GM18498 (cell line): ENCODE measurements at regions not wholly inside any gene's neighbourhood (a gene's known extent, or its start where the extent isn't known, plus 50 kb on each side); places are given as distances from the start of the nearest gene placed in this dataset.
"Not testable (repeated sequence)": the region's sequence is repeated elsewhere in the genome, so short reads cannot be mapped to it uniquely, and the experiment has no call there.

ENCODE experiments used
- ATAC-seq: cut with Tn5 transposase; IDR thresholded peaks from one replicate; pipeline ENCODE4 v1.9.1; 2021; ENCODE audit warnings: mild to moderate bottlenecking, moderate library complexity; ENCODE audit not compliant: unreplicated experiment

DNA sequence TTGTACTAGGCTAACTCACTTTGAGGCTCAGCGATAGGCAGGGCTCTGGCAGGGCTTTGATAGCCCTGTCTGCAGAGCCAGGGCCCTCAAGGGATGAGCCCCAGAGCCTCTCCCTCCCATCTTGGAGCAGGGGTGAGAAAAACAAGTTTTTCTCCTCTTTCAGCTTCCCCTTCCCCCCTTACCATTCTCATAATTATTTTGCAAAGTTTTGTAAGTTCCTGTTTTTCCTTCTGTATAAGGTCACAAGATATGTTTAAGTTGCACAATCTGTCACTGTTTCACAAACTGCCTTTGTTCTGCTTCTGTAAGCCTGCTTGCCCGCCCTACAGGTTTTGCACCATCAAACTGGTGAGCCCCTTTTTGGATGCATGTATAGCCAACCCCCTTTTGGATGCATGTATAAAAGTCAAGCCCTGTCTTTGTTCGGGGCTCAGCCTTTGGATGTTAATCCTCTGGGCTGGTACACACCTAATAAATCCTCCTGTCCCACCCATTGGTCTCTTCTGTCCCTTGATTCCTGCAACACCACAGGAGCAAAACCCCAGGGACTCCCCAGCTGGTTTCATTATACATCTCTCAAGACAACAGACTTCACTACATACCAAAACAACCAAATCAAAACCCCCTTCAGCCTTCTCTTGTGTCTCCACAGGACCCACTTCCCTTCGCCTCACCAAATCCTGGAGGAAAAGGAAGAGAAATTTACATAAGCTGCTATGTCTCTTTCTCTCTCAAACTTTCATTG lies 52.5 kb upstream of the RESF1 start:
- ATAC-seq, result no peak

- ATAC-seq, result no peak
Observed at GRCh38 chr12:31903025-31903424, 56.2 kb upstream of the RESF1 start.

DNA sequence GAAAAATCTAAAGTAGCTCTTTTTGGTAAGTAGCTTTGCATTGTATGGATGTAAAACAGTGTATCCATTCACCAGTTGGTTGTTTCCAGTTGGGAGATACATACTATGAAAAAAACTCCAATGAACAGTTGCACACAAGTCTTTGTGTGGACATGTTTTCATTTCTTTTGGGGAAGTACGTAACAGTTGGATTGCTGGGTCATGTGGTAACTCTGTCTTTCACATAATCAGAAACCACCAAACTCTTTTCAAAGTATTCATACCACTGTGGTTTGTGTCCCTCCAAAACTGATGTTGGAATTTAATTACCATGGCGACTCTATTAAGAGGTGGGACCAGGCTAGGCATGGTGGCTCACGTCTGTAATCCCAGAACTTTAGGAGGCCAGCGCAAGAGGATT lies 58.9 kb upstream of the RESF1 start:
- no peak for ATAC-seq

GRCh38 chr12:31899109-31899508 lies 60.1 kb upstream of the RESF1 start:
- no peak for ATAC-seq

GRCh38 chr12:31897781-31898503 lies 61.3 kb upstream of the RESF1 start:
- ATAC-seq, result no peak

DNA sequence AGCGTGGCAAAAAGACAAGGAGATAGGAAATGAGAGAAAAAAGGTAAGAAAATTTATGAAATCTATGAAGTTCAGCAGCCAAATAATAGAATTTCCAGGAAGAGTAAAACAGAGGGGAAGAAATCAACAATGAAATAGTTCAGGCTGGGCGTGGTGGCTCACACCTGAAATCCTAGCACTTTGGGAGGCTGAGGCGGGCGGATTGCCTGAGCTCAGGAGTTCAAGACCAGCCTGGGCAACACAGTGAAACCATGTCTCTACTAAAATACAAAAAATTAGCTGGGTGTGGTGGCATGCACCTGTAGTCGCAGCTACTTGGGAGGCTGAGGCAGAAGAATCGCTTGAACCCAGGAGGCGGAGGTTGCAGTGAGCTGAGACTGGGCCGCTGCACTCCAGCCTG lies 62.1 kb upstream of the RESF1 start:
- not testable (repeated sequence) for ATAC-seq

DNA sequence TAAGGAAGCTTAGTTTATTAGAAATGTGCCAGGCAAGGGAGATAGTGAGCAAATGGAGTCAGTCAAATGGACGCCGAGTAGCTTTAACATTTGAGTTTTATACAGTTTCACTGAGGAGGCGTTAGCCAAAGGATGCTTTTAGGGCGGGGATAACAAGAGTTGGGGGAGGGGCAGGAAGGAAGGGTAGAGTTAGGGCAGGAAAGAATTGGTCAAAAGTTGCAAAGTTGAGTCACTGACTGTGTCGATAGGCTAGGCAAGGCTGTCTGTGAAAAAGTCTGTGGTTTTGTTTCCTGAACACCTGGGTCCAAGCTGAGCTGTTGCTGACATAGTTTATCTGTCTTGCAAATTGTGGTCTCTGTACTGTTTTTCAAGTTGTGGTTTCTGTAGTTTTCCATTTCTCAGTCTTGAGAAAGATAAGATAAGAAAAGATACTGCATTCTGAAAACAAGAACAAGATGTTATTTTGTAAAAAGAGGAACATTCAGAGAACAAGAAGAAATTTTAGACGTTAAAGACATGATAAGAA lies 62.6 kb upstream of the RESF1 start:
- ATAC-seq, result peak; percentile 98

- no peak for ATAC-seq
Observed at GRCh38 chr12:31895449-31896150, 63.6 kb upstream of the RESF1 start.

DNA sequence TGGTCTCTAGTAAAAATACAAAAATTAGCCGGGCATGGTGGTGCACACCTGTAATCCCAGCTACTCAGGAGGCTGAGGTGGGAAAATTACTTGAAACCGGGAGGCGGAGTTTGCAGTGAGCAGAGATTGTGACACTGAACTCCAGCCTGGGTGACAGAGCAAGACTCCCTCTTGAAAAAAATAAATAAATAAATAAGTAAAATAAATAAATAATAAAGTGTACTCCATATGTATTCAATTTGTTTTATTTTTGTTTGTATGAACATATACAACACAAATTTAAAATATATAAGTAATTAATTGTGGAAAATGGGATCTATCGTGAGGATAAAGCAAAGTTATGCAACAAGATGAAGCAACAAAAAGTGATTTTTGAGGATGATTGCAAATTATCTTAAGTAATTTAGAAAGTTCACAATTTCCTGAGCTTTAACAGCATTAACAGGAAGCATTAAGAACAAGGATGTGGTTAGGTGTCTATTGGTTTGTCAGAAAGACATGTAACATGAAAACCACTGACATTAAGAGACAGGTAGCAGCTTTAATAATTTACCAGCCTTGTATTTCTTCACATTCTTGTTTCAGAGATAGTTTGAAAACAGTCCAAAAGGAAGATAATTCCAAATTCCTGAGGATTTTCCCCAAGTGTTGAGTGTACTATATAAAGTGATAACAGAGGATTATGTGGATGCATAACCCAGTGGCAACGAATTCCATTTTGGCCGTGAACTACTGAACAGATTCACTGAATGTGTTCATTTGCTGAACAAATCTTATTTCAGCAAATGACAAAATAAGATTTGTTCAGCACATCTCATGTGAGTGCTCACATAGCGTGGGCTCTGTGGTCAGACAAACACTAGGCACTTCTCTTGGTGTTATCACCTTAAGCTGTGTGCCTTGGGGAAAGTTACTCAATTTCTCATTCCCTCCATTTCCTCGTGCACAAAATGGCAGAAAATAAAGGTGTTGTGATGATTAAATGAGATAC lies 68.6 kb upstream of the RESF1 start:
- peak; percentile 61 for ATAC-seq

- ATAC-seq, result peak; percentile 67
Observed at GRCh38 chr12:31887109-31887811, 72.0 kb upstream of the RESF1 start.

DNA sequence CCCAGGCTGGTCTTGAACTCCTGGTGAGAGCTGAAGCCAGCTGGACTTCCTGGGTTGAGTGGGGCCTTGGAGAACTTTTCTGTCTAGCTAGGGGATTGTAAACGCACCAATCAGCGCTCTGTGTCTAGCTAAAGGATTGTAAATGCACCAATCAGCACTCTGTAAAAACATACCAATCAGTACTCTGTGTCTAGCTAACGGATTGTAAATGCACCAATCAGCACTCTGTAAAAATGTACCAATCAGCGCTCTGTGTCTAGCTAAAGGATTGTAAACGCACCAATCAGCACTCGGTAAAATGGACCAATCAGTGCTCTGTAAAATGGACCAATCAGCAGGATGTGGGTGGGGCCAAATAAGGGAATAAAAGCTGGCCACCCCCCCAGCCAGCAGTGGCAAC lies 76.5 kb upstream of the RESF1 start:
- not testable (repeated sequence) for ATAC-seq

- no peak for ATAC-seq
Observed at GRCh38 chr12:31880340-31880739, 78.9 kb upstream of the RESF1 start.

- ATAC-seq, result no peak
Observed at GRCh38 chr12:31877884-31878283, 81.3 kb upstream of the RESF1 start.

- ATAC-seq, result no peak
Observed at GRCh38 chr12:31876568-31877424, 82.4 kb upstream of the RESF1 start.

DNA sequence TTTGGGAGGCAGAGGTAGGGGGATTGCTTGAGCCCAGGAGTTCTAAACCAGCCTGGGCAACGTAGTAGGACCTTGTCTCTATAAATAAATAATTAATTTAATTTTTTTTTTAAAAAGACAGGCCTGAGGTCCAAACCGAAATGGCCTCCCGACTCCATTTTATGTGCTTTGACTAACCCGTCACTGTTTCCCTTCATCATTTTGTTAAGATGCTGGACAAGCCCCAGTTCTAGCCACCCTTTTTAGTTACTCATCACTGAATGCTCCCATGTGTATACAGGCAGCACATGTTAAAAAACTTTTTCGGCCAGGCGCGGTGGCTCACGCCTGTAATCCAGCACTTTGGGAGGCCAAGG lies 83.6 kb upstream of the RESF1 start:
- ATAC-seq, result no peak

DNA sequence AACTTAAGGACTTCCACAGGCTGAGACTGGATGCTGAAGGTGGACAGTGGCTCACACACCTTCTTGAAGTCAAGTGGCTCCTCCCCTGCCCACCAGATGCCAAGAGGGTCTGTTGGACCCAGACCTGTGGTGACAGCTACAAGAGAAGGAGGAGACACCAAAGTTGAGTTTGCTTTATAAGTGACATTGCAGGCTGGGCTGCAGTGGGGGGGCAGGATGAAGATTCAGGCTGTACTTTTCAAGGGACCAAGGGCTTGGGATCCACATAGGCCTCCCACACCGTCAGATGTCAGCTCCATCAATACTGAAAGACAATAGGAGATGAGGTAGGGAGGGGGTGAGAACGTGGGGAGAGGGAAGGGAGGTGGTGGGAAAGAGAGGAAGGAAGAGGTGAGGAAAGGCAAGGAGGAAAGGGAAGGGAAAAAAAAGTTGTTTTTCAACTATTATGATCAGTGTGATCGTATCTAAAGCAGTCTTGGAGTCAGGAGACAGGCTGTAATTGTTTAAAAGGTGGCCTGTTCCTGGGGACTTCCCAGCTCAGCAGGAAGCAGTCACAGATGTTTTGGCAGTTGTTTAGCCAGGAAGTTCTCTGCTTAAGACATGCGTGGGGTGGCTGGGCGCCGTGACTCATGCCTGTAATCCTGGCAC lies 84.1 kb upstream of the RESF1 start:
- ATAC-seq, result no peak

- ATAC-seq, result no peak
Observed at GRCh38 chr12:31872831-31873604, 86.2 kb upstream of the RESF1 start.

DNA sequence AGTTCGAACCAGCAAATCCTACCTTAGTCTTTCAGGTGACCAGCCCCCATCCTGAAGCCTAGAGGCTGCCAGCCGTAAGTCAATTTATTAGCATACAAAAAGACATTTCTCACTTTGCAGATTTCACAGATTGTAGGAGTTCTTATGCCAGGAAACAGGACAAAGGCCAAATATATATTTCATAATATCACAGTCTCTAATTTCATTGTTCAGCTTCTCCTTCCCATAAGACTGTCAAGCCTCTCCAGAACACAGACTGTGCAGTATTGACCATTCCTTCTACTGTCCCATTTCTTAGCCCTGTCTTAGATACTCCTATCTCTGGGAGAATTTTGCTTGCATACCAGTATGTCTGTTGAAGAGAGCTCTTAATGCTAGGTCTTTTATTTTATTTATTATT lies 89.2 kb upstream of the RESF1 start:
- ATAC-seq, result no peak
